Smooth muscle cell (in vitro differentiated cells): ENCODE measurements at regions not wholly inside any gene's neighbourhood (a gene's known extent, or its start where the extent isn't known, plus 50 kb on each side); places are given as distances from the start of the nearest gene placed in this dataset.
"Not testable (repeated sequence)": the region's sequence is repeated elsewhere in the genome, so short reads cannot be mapped to it uniquely, and the experiment has no call there.

Source experiments
- DNase-seq: peaks from one replicate; lab custom pipeline; 2025; ENCODE audit not compliant: unreplicated experiment; lab: John Stamatoyannopoulos, UW
- H2AFZ ChIP-seq: fragments of 200-600 bp; sonication (generic); 2 replicates; pipeline ENCODE4 v1.6.0; 2016; ENCODE audit warnings: antibody characterized with exemption, low read depth, mild to moderate bottlenecking
- H3F3A ChIP-seq: fragments of 200-600 bp; sonication (generic); 2 replicates; pipeline ENCODE4 v1.6.0; 2017; ENCODE audit warnings: antibody characterized with exemption, low read depth
- H3K27ac ChIP-seq: fragments of 200-600 bp; sonication (generic); 2 replicates; pipeline ENCODE4 v1.5.1; 2016; ENCODE audit warnings: low read depth, mild to moderate bottlenecking
- H3K27me3 ChIP-seq: fragments of 200-600 bp; sonication (generic); 2 replicates; pipeline ENCODE4 v1.6.1; 2016; ENCODE audit warnings: low read depth, mild to moderate bottlenecking
- H3K36me3 ChIP-seq: fragments of 200-600 bp; sonication (generic); 2 replicates; pipeline ENCODE4 v1.5.1; 2016; ENCODE audit warnings: low read depth
- H3K4me1 ChIP-seq: fragments of 200-600 bp; sonication (generic); 2 replicates; pipeline ENCODE4 v1.5.1; 2016; ENCODE audit warnings: low read depth
- H3K4me2 ChIP-seq: fragments of 200-600 bp; sonication (generic); 2 replicates; pipeline ENCODE4 v1.6.0; 2016; ENCODE audit warnings: mild to moderate bottlenecking
- H3K4me3 ChIP-seq: fragments of 200-600 bp; sonication (generic); 2 replicates; pipeline ENCODE4 v1.5.1; 2016; ENCODE audit warnings: mild to moderate bottlenecking
- H3K79me2 ChIP-seq: fragments of 200-600 bp; sonication (generic); 2 replicates; pipeline ENCODE4 v1.6.0; 2016; ENCODE audit warnings: low read depth, mild to moderate bottlenecking
- H3K9ac ChIP-seq: fragments of 200-600 bp; sonication (generic); 2 replicates; pipeline ENCODE4 v1.6.0; 2016; ENCODE audit warnings: low read depth
- H3K9me3 ChIP-seq: fragments of 200-600 bp; sonication (generic); replicated peaks from 2 replicates; pipeline ENCODE4 v1.5.1; 2016; ENCODE audit warnings: low read depth
- H4K20me1 ChIP-seq: fragments of 200-600 bp; sonication (generic); 2 replicates; pipeline ENCODE4 v1.6.0; 2016; ENCODE audit warnings: low read depth
- WGBS: methylation state at CpG from one replicate; pipeline ENCODE4 v1.1.7; 2016; ENCODE audit warnings: low lambda C conversion rate; 5-methylcytosine and 5-hydroxymethylcytosine counted together
- TF ChIP-seq, protein P1 (sequence below): fragments of 200-600 bp; sonication (generic); IDR thresholded peaks from 2 replicates; pipeline ENCODE4 v1.5.1; 2017; ENCODE audit warnings: borderline replicate concordance, mild to moderate bottlenecking, antibody characterized with exemption; ENCODE audit not compliant: insufficient read depth, poor library complexity, severe bottlenecking

- Histone ChIP-seq H3F3A (peaks cover 10% of the 10 kb centered on the region), H2AFZ (no peak overlapping the region), H3K79me2 (no peaks in the 10 kb centered on the region), H4K20me1 (no peaks in the 10 kb centered on the region), H3K4me3 (no peak overlapping the region), H3K4me1 (peaks cover 11% of the 10 kb centered on the region), H3K36me3 (no peaks in the 10 kb centered on the region), H3K4me2 (no peak overlapping the region), H3K27ac (peak overlapping the region; percentile 35), H3K9me3 (no peaks in the 10 kb centered on the region), H3K27me3 (no peaks in the 10 kb centered on the region), H3K9ac (no peak overlapping the region)
- 66% methylated on average over 8 of the region's 8 CpGs for WGBS
- TF ChIP-seq, protein P1, sequence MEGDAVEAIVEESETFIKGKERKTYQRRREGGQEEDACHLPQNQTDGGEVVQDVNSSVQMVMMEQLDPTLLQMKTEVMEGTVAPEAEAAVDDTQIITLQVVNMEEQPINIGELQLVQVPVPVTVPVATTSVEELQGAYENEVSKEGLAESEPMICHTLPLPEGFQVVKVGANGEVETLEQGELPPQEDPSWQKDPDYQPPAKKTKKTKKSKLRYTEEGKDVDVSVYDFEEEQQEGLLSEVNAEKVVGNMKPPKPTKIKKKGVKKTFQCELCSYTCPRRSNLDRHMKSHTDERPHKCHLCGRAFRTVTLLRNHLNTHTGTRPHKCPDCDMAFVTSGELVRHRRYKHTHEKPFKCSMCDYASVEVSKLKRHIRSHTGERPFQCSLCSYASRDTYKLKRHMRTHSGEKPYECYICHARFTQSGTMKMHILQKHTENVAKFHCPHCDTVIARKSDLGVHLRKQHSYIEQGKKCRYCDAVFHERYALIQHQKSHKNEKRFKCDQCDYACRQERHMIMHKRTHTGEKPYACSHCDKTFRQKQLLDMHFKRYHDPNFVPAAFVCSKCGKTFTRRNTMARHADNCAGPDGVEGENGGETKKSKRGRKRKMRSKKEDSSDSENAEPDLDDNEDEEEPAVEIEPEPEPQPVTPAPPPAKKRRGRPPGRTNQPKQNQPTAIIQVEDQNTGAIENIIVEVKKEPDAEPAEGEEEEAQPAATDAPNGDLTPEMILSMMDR: no peak
- DNase-seq: no peak
Observed at GRCh38 chr19:20367811-20368294, 197.7 kb downstream of the ZNF737 start.

- no peak for DNase-seq
- Histone ChIP-seq H3K79me2 (no peaks in the 10 kb centered on the region), H4K20me1 (no peaks in the 10 kb centered on the region), H3K4me3 (no peak overlapping the region), H3F3A (peaks cover 10% of the 10 kb centered on the region), H3K27me3 (no peaks in the 10 kb centered on the region), H3K36me3 (no peaks in the 10 kb centered on the region), H3K4me1 (peaks cover 8% of the 10 kb centered on the region), H3K27ac (peak overlapping the region; percentile 76), H3K4me2 (peak overlapping the region; percentile 10), H2AFZ (no peak overlapping the region), H3K9me3 (no peaks in the 10 kb centered on the region), H3K9ac (no peak overlapping the region)
- 3% methylated on average over 6 of the region's 6 CpGs for WGBS
- TF ChIP-seq, protein P1: no peak
Observed at GRCh38 chr19:20365146-20365545, 198.1 kb downstream of the ZNF486 start.

GRCh38 chr19:20359933-20360720 is 193.1 kb downstream of the ZNF486 start:
- Histone ChIP-seq H3K4me3 (no peak overlapping the region), H3K4me2 (no peak overlapping the region), H3K4me1 (no peaks in the 10 kb centered on the region), H3K27me3 (no peaks in the 10 kb centered on the region), H3F3A (no peaks in the 10 kb centered on the region), H3K27ac (peak overlapping the region; percentile 17), H3K36me3 (no peaks in the 10 kb centered on the region), H2AFZ (no peak overlapping the region), H4K20me1 (no peaks in the 10 kb centered on the region), H3K9me3 (no peaks in the 10 kb centered on the region), H3K79me2 (no peaks in the 10 kb centered on the region), H3K9ac (no peak overlapping the region)
- TF ChIP-seq, protein P1: peak; percentile 23
- 62% methylated on average over 11 of the region's 11 CpGs for WGBS
- DNase-seq: no peak

- H3K9me3 ChIP-seq, DNase-seq, H3K4me3 ChIP-seq, H4K20me1 ChIP-seq, H3K4me2 ChIP-seq, H3K4me1 ChIP-seq, H3K27me3 ChIP-seq, H3K36me3 ChIP-seq, H3F3A ChIP-seq, H2AFZ ChIP-seq, H3K79me2 ChIP-seq, H3K9ac ChIP-seq, H3K27ac ChIP-seq: not testable (repeated sequence)
- 50% methylated on average over 7 of the region's 7 CpGs for WGBS
Observed at GRCh38 chr19:20358841-20359465, 191.9 kb downstream of the ZNF486 start.
